ENCODE measurements at regions not wholly inside any gene's neighbourhood (a gene's known extent, or its start where the extent isn't known, plus 50 kb on each side); places are given as distances from the start of the nearest gene placed in this dataset.

GRCh38 chr14:98014851-98015615, 1217.9 kb downstream of the VRK1 start:
- Histone ChIP-seq H3K27me3 (no peaks in the 10 kb centered on the region), H3K27ac (no peak overlapping the region), H3K4me3 (no peak overlapping the region), H3K36me3 (no peaks in the 10 kb centered on the region), H3K9me3 (no peaks in the 10 kb centered on the region), H3K4me1 (no peaks in the 10 kb centered on the region)
- TF ChIP-seq POLR2AphosphoS5 (IDR thresholded peaks at IDR 0.05) (no peak), CTCF (IDR thresholded peaks at IDR 0.05) (no peak), POLR2A (IDR thresholded peaks at IDR 0.05) (no peak)
- 56% methylated on average over 3 of the region's 3 CpGs for WGBS
- no peak for DNase-seq (ENCODE audit: low spot score in 2 of 2)

GRCh38 chr14:98015921-98016320, 1218.7 kb downstream of the VRK1 start:
- no peak for DNase-seq (ENCODE audit: low spot score in 2 of 2)
- Histone ChIP-seq H3K4me3 (no peak overlapping the region), H3K27me3 (no peaks in the 10 kb centered on the region), H3K27ac (no peak overlapping the region), H3K4me1 (no peaks in the 10 kb centered on the region), H3K9me3 (no peaks in the 10 kb centered on the region), H3K36me3 (no peaks in the 10 kb centered on the region)
- 63% methylated on average over 2 of the region's 2 CpGs for WGBS
- TF ChIP-seq EP300 (IDR thresholded peaks at IDR 0.05) (no peak), POLR2AphosphoS5 (IDR thresholded peaks at IDR 0.05) (no peak), CTCF (IDR thresholded peaks at IDR 0.05) (no peak), POLR2A (IDR thresholded peaks at IDR 0.05) (no peak)

- no peak for DNase-seq (ENCODE audit: low spot score in 2 of 2)
- H3K27ac ChIP-seq: no peak overlapping the region
- 81% methylated on average over 2 of the region's 2 CpGs for WGBS
- no peaks in the 10 kb centered on the region for H3K36me3 ChIP-seq
- no peaks in the 10 kb centered on the region for H3K9me3 ChIP-seq
- TF ChIP-seq CTCF (IDR thresholded peaks at IDR 0.05) (no peak), POLR2AphosphoS5 (IDR thresholded peaks at IDR 0.05) (no peak), EP300 (IDR thresholded peaks at IDR 0.05) (no peak), POLR2A (IDR thresholded peaks at IDR 0.05) (no peak)
- no peaks in the 10 kb centered on the region for H3K4me1 ChIP-seq
- H3K4me3 ChIP-seq: no peak overlapping the region
- H3K27me3 ChIP-seq: no peaks in the 10 kb centered on the region
Measured at GRCh38 chr14:98018628-98019027, 1221.4 kb downstream of the VRK1 start.

- no peak for TF ChIP-seq CTCF (IDR thresholded peaks at IDR 0.05)
- TF ChIP-seq EP300 (IDR thresholded peaks at IDR 0.05): no peak
- no peak for TF ChIP-seq POLR2A (IDR thresholded peaks at IDR 0.05)
- TF ChIP-seq POLR2AphosphoS5 (IDR thresholded peaks at IDR 0.05): no peak
- no peak overlapping the region for H3K27ac ChIP-seq
- H3K36me3 ChIP-seq: no peaks in the 10 kb centered on the region
- no peaks in the 10 kb centered on the region for H3K27me3 ChIP-seq
- DNase-seq (ENCODE audit: low spot score in 2 of 2): no peak
- no peaks in the 10 kb centered on the region for H3K9me3 ChIP-seq
- H3K4me3 ChIP-seq: no peak overlapping the region
- WGBS: 78% methylated on average over 9 of the region's 11 CpGs
- H3K4me1 ChIP-seq: no peaks in the 10 kb centered on the region
Measured at GRCh38 chr14:98022541-98023520, 1225.6 kb downstream of the VRK1 start.

- DNase-seq (ENCODE audit: low spot score in 2 of 2): no peak
- Histone ChIP-seq H3K4me3 (no peak overlapping the region), H3K27me3 (no peaks in the 10 kb centered on the region), H3K9me3 (no peaks in the 10 kb centered on the region), H3K27ac (no peak overlapping the region), H3K36me3 (no peaks in the 10 kb centered on the region), H3K4me1 (no peaks in the 10 kb centered on the region)
- no peak for TF ChIP-seq POLR2A (IDR thresholded peaks at IDR 0.05)
- no peak for TF ChIP-seq CTCF (IDR thresholded peaks at IDR 0.05)
- TF ChIP-seq EP300 (IDR thresholded peaks at IDR 0.05): no peak
- TF ChIP-seq POLR2AphosphoS5 (IDR thresholded peaks at IDR 0.05): no peak
- WGBS: 96% methylated on average over 6 of the region's 6 CpGs
Measured at GRCh38 chr14:98028162-98028561, 1231.0 kb downstream of the VRK1 start.

Data from suprapubic skin (tissue), 4 donors.